Endothelial cell (in vitro differentiated cells): ENCODE measurements at regions not wholly inside any gene's neighbourhood (a gene's known extent, or its start where the extent isn't known, plus 50 kb on each side); places are given as distances from the start of the nearest gene placed in this dataset.

Source experiments
- DNase-seq: peaks from one replicate; pipeline ENCODE4 v3.0.0; 2021; ENCODE audit warnings: low spot score
- H3K27ac Mint-ChIP-seq: one replicate; pipeline ENCODE4 v1.8.0; 2021; ENCODE audit warnings: mixed read lengths, inconsistent platforms; ENCODE audit not compliant: unreplicated experiment
- H3K27me3 Mint-ChIP-seq: one replicate; pipeline ENCODE4 v1.8.0; 2021; ENCODE audit warnings: mild to moderate bottlenecking, moderate library complexity, mixed read lengths, inconsistent platforms; ENCODE audit not compliant: unreplicated experiment
- H3K36me3 Mint-ChIP-seq: one replicate; pipeline ENCODE4 v1.8.0; 2021; ENCODE audit warnings: mild to moderate bottlenecking, low read depth, mixed read lengths, inconsistent platforms; ENCODE audit not compliant: unreplicated experiment
- H3K4me1 Mint-ChIP-seq: one replicate; pipeline ENCODE4 v1.8.0; 2021; ENCODE audit warnings: mild to moderate bottlenecking, mixed read lengths, inconsistent platforms; ENCODE audit not compliant: unreplicated experiment
- H3K4me3 Mint-ChIP-seq: one replicate; pipeline ENCODE4 v1.8.0; 2021; ENCODE audit warnings: mild to moderate bottlenecking, mixed read lengths, inconsistent platforms; ENCODE audit not compliant: unreplicated experiment
- H3K9me3 Mint-ChIP-seq: one replicate; pipeline ENCODE4 v1.8.0; 2021; ENCODE audit warnings: mixed read lengths, inconsistent platforms; ENCODE audit not compliant: unreplicated experiment
- TF ChIP-seq, protein P1 (sequence below): fragments of 200-600 bp; sonication (generic); IDR thresholded peaks from one replicate; pipeline ENCODE4 v1.5.0; 2021; ENCODE audit warnings: antibody characterized with exemption; ENCODE audit not compliant: unreplicated experiment

DNA sequence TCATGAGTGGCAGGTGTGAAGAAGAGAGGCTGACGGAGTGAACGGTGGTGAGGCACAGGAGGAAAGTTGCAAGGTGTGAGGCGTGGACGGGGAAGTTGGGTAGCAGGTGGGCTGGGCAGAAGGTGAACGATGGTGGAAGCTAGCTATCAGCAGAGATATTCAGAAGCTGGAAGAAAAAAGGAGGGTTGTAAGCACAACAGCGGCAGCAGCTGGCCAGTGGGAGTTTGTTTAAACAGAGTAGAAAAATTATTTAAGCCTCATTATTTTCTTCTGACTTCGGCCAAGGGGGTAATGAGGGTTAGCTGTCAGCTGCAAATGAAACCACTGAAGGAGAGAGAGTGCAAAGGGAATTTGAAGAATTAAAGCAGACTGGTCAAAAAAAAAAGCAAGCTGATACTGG, 62.1 kb upstream of the PRKAR2B start:
- Mint-ChIP-seq H3K27ac (no peak overlapping the region), H3K9me3 (no peaks in the 10 kb centered on the region), H3K4me3 (no peak overlapping the region), H3K27me3 (no peaks in the 10 kb centered on the region), H3K36me3 (no peaks in the 10 kb centered on the region), H3K4me1 (peaks cover 4% of the 10 kb centered on the region)
- no peak for DNase-seq
- TF ChIP-seq, protein P1, sequence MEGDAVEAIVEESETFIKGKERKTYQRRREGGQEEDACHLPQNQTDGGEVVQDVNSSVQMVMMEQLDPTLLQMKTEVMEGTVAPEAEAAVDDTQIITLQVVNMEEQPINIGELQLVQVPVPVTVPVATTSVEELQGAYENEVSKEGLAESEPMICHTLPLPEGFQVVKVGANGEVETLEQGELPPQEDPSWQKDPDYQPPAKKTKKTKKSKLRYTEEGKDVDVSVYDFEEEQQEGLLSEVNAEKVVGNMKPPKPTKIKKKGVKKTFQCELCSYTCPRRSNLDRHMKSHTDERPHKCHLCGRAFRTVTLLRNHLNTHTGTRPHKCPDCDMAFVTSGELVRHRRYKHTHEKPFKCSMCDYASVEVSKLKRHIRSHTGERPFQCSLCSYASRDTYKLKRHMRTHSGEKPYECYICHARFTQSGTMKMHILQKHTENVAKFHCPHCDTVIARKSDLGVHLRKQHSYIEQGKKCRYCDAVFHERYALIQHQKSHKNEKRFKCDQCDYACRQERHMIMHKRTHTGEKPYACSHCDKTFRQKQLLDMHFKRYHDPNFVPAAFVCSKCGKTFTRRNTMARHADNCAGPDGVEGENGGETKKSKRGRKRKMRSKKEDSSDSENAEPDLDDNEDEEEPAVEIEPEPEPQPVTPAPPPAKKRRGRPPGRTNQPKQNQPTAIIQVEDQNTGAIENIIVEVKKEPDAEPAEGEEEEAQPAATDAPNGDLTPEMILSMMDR, result no peak

DNA sequence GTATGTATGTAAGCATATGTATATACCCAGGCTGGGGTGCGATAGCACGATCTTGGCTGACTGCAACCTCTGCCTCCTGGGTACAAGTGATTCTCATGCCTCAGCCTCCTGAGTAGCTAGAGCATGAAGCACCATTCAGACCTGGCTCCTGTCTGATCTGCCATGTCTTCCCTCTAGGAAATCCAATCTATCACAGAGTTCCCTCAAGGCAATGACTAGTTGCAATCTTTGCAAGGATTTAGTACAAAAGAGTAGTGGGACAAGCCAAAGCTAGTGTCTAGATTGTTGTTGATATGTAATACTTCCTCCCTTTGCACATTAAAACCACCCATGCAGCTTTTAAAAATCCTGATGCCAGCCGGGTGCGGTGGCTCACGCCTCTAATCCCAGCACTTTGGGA, 60.5 kb upstream of the PRKAR2B start:
- Mint-ChIP-seq H3K9me3 (no peaks in the 10 kb centered on the region), H3K4me3 (no peak overlapping the region), H3K4me1 (peaks cover 4% of the 10 kb centered on the region), H3K27me3 (no peaks in the 10 kb centered on the region), H3K27ac (no peak overlapping the region), H3K36me3 (no peaks in the 10 kb centered on the region)
- no peak for DNase-seq
- TF ChIP-seq, protein P1, result no peak

DNA sequence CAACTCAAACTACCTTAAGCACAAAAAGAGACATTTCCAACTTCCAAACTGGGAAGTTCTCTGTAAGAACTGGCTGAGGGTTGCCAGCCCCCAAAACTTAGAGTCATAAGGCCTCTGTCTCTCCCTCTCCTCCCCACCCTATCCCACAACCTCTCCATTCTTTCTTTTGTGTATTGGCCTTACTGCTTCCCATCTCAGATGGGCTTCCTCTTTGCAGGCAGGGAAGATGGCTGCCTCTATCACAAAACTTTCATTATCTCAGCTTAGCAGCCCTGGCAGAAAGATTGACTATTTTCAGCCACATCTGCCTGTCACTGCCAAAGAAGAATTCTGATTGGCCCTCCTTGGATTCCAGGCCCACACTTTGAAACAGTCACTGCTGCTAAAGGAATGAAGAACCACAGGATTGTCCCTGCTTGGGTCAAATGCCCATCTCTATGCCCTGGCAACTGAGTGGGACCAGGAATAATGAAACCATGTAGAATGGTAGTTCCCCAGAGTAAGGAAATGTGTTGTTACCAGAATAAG, 58.0 kb upstream of the PRKAR2B start:
- Mint-ChIP-seq H3K9me3 (no peaks in the 10 kb centered on the region), H3K4me1 (peaks cover 4% of the 10 kb centered on the region), H3K27ac (no peak overlapping the region), H3K36me3 (no peaks in the 10 kb centered on the region), H3K27me3 (no peaks in the 10 kb centered on the region), H3K4me3 (no peak overlapping the region)
- no peak for DNase-seq
- TF ChIP-seq, protein P1, result no peak

DNA sequence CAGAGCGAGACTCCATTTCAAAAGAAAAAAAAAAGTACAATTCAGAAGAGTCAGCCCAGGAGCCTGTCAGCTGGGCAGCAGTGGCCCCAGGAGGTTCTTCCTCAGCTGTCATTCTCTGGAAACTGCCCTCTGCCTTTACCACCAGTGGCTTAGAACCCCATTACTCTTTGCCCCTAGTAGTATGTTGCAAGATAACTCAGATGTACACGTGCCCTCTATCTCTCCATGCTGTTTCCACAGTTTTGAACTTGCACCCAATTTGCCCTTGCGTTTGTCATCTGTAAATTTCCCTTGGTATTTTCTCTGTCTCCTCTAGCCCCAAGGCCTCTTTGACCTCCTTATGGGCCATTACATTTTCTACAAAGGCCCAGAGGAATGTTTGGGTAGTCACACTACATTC, 56.7 kb upstream of the PRKAR2B start:
- peaks cover 6% of the 10 kb centered on the region for H3K4me1 Mint-ChIP-seq
- no peak overlapping the region for H3K27ac Mint-ChIP-seq
- H3K36me3 Mint-ChIP-seq, result no peaks in the 10 kb centered on the region
- no peaks in the 10 kb centered on the region for H3K9me3 Mint-ChIP-seq
- TF ChIP-seq, protein P1, result no peak
- no peaks in the 10 kb centered on the region for H3K27me3 Mint-ChIP-seq
- no peak for DNase-seq
- no peak overlapping the region for H3K4me3 Mint-ChIP-seq

DNA sequence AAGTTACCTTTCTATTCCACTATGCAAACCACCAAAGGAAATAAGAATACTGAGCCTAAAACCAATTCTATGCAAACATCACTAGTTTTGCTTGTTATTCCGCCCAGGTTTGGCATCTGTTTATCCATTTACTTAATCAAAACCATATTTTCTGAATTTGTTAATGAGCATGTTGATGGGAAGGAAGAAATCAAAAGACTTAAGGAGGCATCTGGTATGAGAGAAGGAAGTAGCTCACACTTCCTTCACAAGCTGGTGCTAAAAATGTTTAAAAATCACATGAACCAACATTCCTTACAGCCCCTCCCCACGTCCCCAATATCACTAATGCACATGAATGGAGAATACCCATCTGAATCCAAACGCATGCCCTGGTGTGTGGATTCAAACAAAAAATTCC, 52.0 kb upstream of the PRKAR2B start:
- TF ChIP-seq, protein P1, result no peak
- H3K36me3 Mint-ChIP-seq, result no peaks in the 10 kb centered on the region
- H3K27ac Mint-ChIP-seq, result no peak overlapping the region
- H3K4me3 Mint-ChIP-seq, result no peak overlapping the region
- DNase-seq, result no peak
- no peaks in the 10 kb centered on the region for H3K9me3 Mint-ChIP-seq
- peaks cover 3% of the 10 kb centered on the region for H3K4me1 Mint-ChIP-seq
- H3K27me3 Mint-ChIP-seq, result no peaks in the 10 kb centered on the region
